Upper lobe of left lung (tissue), 6 donors: ENCODE measurements at regions not wholly inside any gene's neighbourhood (a gene's known extent, or its start where the extent isn't known, plus 50 kb on each side); places are given as distances from the start of the nearest gene placed in this dataset.
A peak's percentile ranks its signal among the peaks of the same experiment; 100 is the strongest.

Experiments used
- ATAC-seq, 2 donors: fragments of 200-7000 bp; cut with Tn5 transposase; one replicate each; pipeline ENCODE4 v1.9.1; 2022; ENCODE audit warnings: mild to moderate bottlenecking in 2 of 2, moderate library complexity in 2 of 2; ENCODE audit not compliant: low FRiP score in 2 of 2
- DNase-seq, 2 donors: peaks; one replicate each; pipeline ENCODE4 v3.0.0-alpha.2; 2019 to 2020
- H3K27ac ChIP-seq, 4 donors: fragments of 200-600 bp; sonication (generic); one replicate each; pipeline ENCODE4 v1.5.1; 2016 to 2019
- H3K27me3 ChIP-seq, 4 donors: fragments of 200-600 bp; sonication (generic); one replicate each; pipeline ENCODE4 v1.5.1; 2017 to 2019
- H3K36me3 ChIP-seq, 4 donors: fragments of 200-600 bp; sonication (generic); one replicate each; pipeline ENCODE4 v1.5.1; 2016 to 2019
- H3K4me1 ChIP-seq, 4 donors: fragments of 200-600 bp; sonication (generic); one replicate each; pipeline ENCODE4 v1.5.1; 2018 to 2019
- H3K4me3 ChIP-seq, 4 donors: fragments of 200-600 bp; sonication (generic); one replicate each; pipeline ENCODE4 v1.5.1; 2017 to 2019; ENCODE audit warnings: mild to moderate bottlenecking in 2 of 4, moderate library complexity in 1 of 4
- H3K9me3 ChIP-seq, 4 donors: fragments of 200-600 bp; sonication (generic); one replicate each; pipeline ENCODE4 v1.5.1; 2018 to 2019
- CTCF ChIP-seq, 6 experiments: fragments of 450-650 bp in 4 of 6; fragments of 200-600 bp in 2 of 6; sonication (generic) in 2 of 6; IDR thresholded peaks; one replicate each; pipeline ENCODE4 v1.5.1; 2016 to 2019; ENCODE audit warnings: antibody characterized with exemption in 6 of 6
- EP300 ChIP-seq, 4 donors: sonication (generic); formaldehyde crosslinking; IDR thresholded peaks; one replicate each; pipeline ENCODE4 v1.5.1; 2017; ENCODE audit warnings: antibody characterized with exemption in 4 of 4, control low read depth in 2 of 4
- POLR2A ChIP-seq, 4 donors: fragments of 450-650 bp; IDR thresholded peaks; one replicate each; pipeline ENCODE4 v1.5.1; 2016 to 2017; ENCODE audit warnings: antibody characterized with exemption in 4 of 4, mild to moderate bottlenecking in 2 of 4
- POLR2AphosphoS5 ChIP-seq, 2 donors: sonication (generic); formaldehyde crosslinking; IDR thresholded peaks; one replicate each; pipeline ENCODE4 v1.5.1; 2017; ENCODE audit warnings: antibody characterized with exemption in 2 of 2
- WGBS, 2 donors: methylation state at CpG; one replicate each; pipeline ENCODE4 v1.1.5; 2017 to 2018; 5-methylcytosine and 5-hydroxymethylcytosine counted together
- donor health status: DM: no; HTN: no; CAD: no; lungs with moderate emphysema.
- donor health status: DM: no; HTN: yes; CAD: no; lungs with severe emphysema.

DNA sequence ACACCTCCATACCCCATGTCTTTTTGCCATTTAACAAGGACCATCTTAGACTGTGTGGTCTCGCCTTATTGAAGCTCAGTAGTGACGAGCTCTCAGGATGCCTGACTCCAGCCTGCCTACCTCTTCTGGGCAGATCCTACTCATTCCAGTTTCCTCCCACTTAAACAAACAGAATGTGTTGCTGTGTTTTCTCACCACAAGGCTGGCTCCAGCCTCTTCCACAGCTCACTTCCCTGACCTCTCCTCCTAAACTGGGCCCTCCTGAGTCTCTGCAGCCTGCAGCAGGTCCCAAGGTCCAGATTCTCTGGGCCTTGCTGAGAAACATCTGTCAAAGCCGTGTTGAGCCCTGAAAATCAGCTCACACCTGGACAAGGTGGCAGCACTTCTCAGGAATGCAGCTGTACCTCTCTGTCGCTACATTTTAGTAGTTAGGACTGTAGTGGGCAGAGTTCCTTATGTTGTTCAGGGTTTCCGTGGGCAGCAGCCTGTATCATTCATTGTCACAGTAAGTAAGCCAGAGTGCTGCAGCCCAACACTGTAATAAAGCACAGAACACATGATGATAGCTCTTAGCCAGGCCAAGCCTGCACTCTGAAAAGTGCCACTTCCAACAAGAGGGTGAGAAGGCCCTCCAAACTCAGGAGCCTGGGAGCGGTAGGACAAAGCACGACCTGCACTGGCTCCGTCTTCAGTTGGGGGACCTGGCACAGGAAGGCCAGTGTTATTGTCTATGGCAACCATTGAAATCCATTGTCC is 68.5 kb downstream of the NKX2-1 start:
- no peak overlapping the region for H3K4me3 ChIP-seq
- 60 to 62% methylated on average over 4 to 8 of the region's 8 CpGs for WGBS, 2 donors
- H3K9me3 ChIP-seq: no peaks in the 10 kb centered on the region
- H3K27me3 ChIP-seq: no peaks in the 10 kb centered on the region
- TF ChIP-seq POLR2A (IDR thresholded peaks at IDR 0.05) (peak in 2 of 4 donors; percentile 28 to 61), POLR2AphosphoS5 (IDR thresholded peaks at IDR 0.05) (peak in 1 of 2 donors; percentile 30), CTCF (IDR thresholded peaks at IDR 0.05) (no peak), EP300 (IDR thresholded peaks at IDR 0.05) (peak in 1 of 4 donors; percentile 78)
- peak overlapping the region; percentile 61 to 86 (median 78) for H3K27ac ChIP-seq
- no peaks in the 10 kb centered on the region for H3K36me3 ChIP-seq
- DNase-seq (peak in 1 of 2 donors; percentile 82), ATAC-seq (peak; percentile 64 to 89)
- H3K4me1 ChIP-seq: peaks cover 0 to 29% (median 0%) of the 10 kb centered on the region in 4 donors

GRCh38 chr14:36450550-36450949 is 69.5 kb downstream of the NKX2-1 start:
- Histone ChIP-seq H3K27me3 (no peaks in the 10 kb centered on the region), H3K9me3 (no peaks in the 10 kb centered on the region), H3K36me3 (no peaks in the 10 kb centered on the region), H3K4me1 (peaks cover 0 to 28% (median 0%) of the 10 kb centered on the region in 4 donors), H3K4me3 (no peak overlapping the region), H3K27ac (peak overlapping the region; percentile 61 to 86 (median 78))
- TF ChIP-seq CTCF (IDR thresholded peaks at IDR 0.05): peak in 1 of 6 experiments; percentile 24
- TF ChIP-seq POLR2A (IDR thresholded peaks at IDR 0.05): no peak
- WGBS, 2 donors: 87 to 88% methylated on average over 4 of the region's 4 CpGs
- ATAC-seq (no peak), DNase-seq (no peak)

GRCh38 chr14:36449903-36450302 is 70.1 kb downstream of the NKX2-1 start:
- WGBS, 2 donors: 74 to 84% methylated on average over 4 of the region's 4 CpGs
- Histone ChIP-seq H3K9me3 (no peaks in the 10 kb centered on the region), H3K36me3 (no peaks in the 10 kb centered on the region), H3K27ac (peak overlapping the region in 3 of 4 donors; percentile 77 to 86 (median 78)), H3K4me1 (peaks cover 0 to 23% (median 0%) of the 10 kb centered on the region in 4 donors), H3K27me3 (no peaks in the 10 kb centered on the region), H3K4me3 (no peak overlapping the region)
- TF ChIP-seq EP300 (IDR thresholded peaks at IDR 0.05) (no peak), POLR2AphosphoS5 (IDR thresholded peaks at IDR 0.05) (no peak), CTCF (IDR thresholded peaks at IDR 0.05) (no peak), POLR2A (IDR thresholded peaks at IDR 0.05) (no peak)
- DNase-seq (no peak), ATAC-seq (no peak)

- no peaks in the 10 kb centered on the region for H3K9me3 ChIP-seq
- no peaks in the 10 kb centered on the region for H3K27me3 ChIP-seq
- 58 to 71% methylated on average over 4 of the region's 4 CpGs for WGBS, 2 donors
- H3K36me3 ChIP-seq: no peaks in the 10 kb centered on the region
- H3K27ac ChIP-seq: no peak overlapping the region
- TF ChIP-seq CTCF (IDR thresholded peaks at IDR 0.05): no peak
- TF ChIP-seq EP300 (IDR thresholded peaks at IDR 0.05): no peak
- no peak for TF ChIP-seq POLR2A (IDR thresholded peaks at IDR 0.05)
- TF ChIP-seq POLR2AphosphoS5 (IDR thresholded peaks at IDR 0.05): no peak
- H3K4me3 ChIP-seq: no peak overlapping the region
- DNase-seq: no peak
- H3K4me1 ChIP-seq: peaks cover 0 to 6% (median 0%) of the 10 kb centered on the region in 4 donors
- ATAC-seq: no peak
Observed at GRCh38 chr14:36443374-36443773, 76.7 kb downstream of the NKX2-1 start.

DNA sequence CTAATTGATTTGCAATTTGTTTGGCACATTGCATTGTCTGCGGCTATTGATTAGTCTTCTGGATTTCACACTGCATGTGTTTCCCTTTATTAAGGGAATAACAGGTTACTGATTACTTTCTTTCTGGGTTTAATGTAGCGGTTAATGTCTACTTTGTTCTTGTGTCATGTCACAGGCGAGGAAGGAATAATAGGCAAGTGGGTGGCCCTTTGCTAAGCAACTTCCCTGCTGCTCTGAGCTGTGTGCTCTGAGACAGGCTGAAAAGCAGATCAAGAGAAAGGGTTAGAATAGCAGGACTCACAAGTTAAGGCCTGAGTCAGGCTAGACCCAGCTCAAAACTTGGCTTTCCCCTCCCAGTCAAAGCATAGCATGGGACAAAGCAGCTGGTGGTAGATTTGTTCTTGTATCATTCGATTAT is 77.2 kb downstream of the NKX2-1 start:
- Histone ChIP-seq H3K27ac (no peak overlapping the region), H3K36me3 (no peaks in the 10 kb centered on the region), H3K9me3 (no peaks in the 10 kb centered on the region), H3K4me3 (no peak overlapping the region), H3K4me1 (peaks cover 0 to 6% (median 0%) of the 10 kb centered on the region in 4 donors), H3K27me3 (no peaks in the 10 kb centered on the region)
- no peak for DNase-seq
- no peak for ATAC-seq
- TF ChIP-seq EP300 (IDR thresholded peaks at IDR 0.05) (no peak), POLR2A (IDR thresholded peaks at IDR 0.05) (no peak), CTCF (IDR thresholded peaks at IDR 0.05) (no peak), POLR2AphosphoS5 (IDR thresholded peaks at IDR 0.05) (no peak)
- 66 to 68% methylated on average over 4 of the region's 4 CpGs for WGBS, 2 donors
